GM18870 (cell line): ENCODE measurements at regions not wholly inside any gene's neighbourhood (a gene's known extent, or its start where the extent isn't known, plus 50 kb on each side); places are given as distances from the start of the nearest gene placed in this dataset.

Experiments
- ATAC-seq: cut with Tn5 transposase; IDR thresholded peaks from one replicate; pipeline ENCODE4 v1.9.1; 2021; ENCODE audit warnings: moderate library complexity; ENCODE audit not compliant: unreplicated experiment

DNA sequence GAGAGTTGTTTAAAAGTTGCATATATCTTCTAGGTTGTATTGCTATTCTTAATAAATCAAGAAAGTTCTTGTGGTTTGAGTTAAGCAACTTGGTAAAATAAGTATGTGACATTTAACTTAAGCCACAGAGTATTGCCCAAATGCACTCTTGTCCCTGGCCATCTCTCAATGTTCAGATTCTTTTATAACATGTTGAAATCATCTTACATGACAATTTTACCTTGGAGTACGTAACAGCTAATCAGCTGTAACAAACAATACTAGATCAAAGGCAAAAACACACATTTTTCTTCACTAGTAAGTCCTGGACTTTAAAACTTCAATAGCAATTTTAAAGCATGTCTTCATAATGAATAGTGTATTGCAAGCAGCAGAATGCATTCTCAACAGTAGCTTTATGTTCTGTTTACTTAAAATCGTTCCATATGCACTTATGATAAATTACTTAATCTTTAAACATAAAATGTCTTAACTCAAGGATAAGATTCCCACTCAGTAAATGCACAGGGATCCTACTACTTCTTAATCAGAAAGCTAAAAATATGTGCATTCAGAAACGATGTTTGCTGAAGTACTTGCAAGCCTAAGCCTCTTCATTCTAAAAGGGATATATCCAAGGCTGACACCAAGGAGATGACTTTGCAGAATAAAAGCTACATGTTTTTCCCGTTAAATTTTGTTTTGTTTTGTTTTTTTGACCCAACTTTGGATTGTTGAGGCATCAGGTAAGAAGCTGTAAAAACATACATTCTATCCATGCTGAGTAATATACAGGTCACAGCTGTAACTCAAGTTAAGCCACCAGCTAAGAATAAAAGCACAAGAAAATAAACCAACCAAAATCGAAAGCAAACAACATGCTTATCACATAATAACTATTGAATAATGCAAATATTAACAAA lies 86.1 kb upstream of the NFIB start:
- ATAC-seq, result no peak

DNA sequence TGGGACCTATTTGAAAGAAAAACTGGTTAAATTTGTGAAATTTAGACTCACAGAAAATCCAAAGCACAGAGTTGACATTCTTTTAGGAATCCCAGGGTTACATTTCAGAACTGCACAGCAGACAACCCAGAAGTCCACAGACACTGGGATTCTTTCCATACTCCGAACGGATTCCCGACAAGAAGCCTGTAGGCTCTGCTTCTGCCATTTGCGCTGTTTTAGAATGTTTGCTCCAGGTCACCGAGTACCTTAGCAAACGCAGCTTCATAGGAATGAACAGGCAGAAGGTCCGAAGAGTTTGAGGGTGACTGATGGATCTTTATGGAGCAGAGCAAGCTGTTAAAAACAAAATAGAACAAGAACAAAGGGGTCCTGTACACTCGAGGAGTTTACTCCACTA lies 84.5 kb upstream of the NFIB start:
- no peak for ATAC-seq

DNA sequence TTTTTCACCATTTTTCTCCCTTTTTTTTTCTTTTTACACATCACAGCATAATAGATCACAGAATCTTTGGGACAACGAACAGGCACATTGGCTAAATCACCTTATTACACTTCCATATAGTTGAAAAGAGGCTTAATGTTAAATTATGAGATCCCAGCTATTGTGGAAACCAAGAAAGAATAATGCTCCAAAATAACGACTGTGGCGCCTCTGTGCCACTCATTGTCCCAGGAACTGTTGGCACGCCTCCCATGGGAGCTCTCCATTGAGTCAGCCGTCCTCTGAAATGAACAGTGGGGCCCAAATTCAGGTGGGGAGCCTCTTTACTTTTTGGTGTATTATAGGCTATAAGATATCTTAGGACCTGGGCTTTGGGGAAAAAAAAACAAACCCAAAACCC lies 82.2 kb upstream of the NFIB start:
- no peak for ATAC-seq

DNA sequence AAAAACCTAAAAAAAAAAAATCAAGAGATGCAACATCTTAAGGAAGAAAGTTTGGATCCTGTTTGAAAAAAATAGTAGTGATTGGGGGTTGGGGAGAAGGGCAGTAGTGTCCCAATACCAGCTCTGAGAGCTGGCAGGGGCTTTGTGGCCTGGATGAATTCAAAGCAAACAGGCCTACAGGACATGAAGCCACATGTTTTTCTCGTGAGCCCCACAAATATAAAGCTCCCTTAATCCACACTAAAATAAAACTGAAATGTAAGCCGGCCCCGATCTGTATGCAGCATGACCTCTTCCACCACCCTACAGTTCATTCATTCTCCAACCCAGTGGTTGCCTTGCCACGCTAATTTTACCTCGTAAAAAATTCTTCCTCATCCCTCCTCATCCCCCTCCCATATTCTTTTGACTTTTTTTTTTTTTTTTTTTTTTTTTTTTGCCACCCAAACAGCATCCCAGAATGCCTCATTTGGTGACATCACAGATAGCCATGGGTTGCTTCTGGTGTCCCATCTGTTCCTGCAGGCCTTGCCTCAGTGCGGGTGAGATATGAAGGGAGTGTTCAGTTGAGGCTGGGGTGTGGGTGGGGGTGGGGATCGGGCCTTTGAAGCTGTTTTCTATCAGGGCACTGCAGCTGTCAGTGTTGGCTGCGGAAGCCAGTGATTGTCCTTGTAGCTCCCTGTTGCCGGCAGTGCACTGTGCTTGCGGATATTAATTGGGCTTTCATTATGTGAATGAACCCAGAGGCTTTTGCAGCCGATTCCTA lies 81.6 kb upstream of the NFIB start:
- no peak for ATAC-seq

DNA sequence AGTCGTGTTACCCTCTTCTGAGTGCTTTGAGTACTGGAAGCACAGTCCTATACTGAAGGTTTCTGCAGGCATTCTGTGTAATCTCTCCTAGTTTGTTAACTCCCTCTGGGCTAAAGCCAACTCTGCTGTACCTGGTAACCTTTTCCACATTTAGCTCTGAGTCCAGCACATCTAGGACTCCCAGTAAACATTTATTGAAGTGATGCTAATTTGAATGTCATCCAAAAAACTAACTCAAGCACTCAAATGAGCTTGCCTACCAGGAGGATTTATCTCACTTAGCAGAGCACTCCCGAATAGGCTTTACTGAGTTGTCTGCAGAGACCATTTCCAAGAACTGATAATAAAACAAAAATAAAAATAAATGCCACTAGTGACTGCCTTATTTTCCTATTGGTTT lies 79.5 kb upstream of the NFIB start:
- no peak for ATAC-seq

DNA sequence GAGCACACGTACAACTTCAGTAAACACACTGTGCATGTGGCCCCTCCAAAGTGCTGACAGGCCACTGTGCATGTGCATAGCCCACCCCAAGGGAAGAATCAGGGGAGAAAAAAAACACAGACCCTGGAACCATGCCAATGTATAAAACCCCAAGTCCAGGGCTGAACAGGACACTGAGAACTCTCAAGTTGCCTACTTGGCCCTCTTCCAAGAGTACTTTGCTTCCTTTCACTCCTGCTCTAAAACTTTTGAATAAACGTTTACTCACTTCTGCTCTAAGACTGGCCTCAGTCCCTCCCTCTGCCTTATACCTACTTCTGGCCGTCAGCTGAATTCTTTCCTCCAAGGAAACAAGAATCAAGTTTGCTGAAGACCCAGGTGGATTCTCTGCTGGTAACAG lies 77.7 kb upstream of the NFIB start:
- ATAC-seq, result no peak

DNA sequence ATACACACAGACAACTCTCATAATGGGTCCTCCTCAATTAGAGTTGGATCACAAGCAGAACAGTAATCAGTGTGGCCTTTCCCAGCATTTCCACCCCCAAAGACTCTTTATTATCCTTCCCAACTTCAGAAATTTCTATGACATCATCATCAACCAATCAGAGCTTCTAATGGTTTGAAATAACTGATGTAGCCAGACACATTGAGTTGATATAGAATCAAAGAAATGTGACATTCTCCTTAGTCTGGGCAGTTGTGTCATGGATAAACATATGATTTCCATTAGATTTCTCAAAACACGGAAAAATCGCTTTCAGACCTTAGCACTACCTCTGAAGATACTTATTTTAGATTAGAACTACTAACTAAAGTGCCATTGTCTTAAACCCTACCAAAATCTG lies 75.7 kb upstream of the NFIB start:
- ATAC-seq, result no peak

DNA sequence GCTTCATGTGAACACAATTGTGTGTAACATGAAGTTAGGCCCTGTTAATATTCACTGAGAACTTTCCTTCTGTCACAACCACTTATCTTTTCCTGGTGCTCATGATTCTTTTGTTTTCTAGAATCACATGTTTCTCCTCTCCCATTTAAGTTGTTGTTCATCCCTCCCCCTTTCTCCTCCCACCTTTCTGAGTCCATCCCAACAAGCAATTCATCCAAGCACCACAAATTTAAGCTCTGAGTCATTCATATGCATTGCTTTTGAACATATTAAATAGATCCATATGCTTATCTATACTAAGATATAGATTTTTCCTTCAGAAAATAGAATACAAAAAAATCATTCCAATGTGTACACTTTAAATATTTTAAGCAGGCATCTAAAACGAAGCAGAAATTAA lies 75.2 kb upstream of the NFIB start:
- no peak for ATAC-seq

DNA sequence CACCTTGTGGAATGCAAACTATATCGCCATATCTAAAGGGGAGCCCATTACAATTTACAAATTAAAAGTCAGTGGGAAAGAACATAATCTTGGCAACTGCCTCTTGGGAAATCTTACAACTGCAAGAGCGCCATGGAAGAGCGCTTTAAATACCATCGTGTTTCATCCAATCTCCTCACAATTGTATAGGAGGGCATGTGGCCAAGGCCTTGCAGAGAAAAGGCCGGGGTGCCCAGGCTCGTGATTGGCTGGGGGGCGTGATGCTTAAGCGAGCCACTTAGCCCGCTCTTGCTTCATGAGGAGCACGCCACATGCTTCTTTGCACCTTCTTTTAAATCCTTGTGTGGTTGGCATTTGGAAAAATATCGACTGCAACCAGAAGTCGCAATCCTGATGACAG lies 69.8 kb upstream of the NFIB start:
- ATAC-seq, result no peak

DNA sequence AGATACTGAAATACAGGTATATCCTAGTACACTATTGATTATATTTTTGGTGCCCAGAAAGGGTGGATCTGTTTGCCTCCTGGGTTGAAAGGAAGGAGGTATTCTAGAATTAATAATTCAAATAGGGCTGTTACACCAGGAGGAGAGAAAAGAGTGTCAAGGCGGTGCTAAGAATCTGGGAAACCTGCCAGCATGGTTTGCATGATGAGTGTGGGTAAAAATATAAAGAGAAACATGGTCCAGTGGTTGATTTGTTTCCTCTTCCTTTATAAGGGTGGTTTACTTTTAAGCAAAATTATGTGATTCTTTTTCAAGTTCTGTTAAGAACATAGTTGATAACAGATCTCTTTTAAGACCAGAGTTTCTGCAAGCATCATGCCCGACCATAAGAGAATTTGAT lies 69.4 kb upstream of the NFIB start:
- ATAC-seq, result no peak

DNA sequence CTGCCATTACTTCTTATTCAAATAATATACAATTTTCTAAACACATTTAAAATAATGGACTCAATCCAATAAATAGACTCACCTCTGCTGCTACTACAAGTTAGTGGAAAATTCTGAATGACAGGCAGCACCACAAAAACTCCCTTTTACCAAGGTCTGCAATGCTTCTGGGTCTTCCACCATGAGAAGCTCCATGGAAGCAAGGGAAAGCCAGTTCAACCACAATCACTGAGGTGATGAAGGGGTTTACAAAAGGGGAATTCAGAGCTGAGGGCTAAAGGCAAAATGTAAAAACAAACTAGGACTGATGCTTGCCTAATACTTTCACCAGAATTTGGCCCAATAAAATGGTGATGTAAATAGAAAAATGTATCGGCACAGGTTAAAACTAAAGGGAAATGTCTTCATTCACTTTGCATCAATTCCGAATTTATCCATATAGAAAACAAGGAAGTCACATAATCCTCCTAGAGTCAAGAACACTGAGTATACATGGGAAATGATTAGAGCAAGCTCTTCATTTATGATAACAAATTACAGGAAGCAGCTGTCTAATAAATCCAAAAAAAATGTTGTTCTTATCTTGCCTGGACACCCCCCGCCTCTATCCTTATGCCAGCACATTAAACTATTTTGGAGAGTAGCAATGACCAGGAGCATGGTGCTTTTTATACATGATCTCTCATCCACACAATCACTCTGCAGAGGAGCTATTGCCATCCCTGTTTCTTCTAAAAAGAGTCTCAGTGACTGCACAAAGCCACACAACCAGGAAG lies 66.3 kb upstream of the NFIB start:
- no peak for ATAC-seq

DNA sequence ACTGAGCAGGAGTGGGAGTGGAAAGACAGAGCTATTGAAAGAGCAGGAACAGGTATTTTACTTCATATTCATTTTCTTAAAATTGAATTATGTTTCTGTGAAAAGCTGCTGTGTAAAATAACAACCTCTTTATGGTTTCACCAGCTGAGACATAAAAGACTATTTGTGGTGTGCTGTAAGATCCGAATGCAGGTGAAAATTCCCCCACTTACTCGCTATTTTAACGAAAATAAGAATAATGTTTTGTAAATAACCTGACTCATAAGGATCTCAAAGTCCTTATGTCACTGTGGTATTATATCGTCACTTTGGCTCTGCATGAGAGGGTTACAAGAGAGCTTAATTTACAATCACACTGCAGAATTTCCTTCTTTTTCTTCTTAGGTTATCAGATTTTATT lies 65.3 kb upstream of the NFIB start:
- no peak for ATAC-seq

DNA sequence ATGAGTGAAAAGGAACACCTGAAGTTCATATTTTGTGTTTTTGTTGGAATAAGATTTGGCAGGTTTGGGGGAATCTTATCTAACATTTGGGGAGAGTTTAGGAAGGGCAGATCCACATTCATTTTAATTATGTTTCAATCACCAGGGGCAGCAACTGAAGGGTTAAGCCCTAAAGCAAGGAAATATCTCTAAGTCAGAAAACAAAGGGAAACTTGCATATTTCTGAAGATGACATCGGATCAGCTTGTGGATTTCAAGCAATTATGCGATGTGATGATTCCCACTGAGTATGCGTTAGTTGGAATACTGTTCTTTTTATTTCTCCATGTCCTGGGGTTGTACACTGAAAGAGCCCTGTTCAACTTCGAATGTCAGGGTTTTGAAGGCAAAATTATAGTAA lies 59.8 kb upstream of the NFIB start:
- no peak for ATAC-seq

DNA sequence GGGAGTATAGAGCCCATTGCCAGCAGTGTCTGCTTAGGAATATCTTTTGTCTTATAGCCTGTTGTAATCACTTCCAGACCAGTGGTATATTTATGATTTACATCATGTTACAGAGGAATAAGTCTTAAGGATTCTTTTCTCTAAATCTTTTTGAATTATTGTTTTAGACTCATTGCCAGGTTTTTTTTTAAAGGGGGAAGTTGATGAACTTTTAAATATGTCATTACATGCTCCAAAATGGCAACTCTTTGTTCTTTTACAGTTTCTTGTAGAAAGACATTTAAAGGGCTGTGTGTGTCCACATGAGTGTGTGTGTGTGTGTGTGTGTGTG lies 59.4 kb upstream of the NFIB start:
- no peak for ATAC-seq

DNA sequence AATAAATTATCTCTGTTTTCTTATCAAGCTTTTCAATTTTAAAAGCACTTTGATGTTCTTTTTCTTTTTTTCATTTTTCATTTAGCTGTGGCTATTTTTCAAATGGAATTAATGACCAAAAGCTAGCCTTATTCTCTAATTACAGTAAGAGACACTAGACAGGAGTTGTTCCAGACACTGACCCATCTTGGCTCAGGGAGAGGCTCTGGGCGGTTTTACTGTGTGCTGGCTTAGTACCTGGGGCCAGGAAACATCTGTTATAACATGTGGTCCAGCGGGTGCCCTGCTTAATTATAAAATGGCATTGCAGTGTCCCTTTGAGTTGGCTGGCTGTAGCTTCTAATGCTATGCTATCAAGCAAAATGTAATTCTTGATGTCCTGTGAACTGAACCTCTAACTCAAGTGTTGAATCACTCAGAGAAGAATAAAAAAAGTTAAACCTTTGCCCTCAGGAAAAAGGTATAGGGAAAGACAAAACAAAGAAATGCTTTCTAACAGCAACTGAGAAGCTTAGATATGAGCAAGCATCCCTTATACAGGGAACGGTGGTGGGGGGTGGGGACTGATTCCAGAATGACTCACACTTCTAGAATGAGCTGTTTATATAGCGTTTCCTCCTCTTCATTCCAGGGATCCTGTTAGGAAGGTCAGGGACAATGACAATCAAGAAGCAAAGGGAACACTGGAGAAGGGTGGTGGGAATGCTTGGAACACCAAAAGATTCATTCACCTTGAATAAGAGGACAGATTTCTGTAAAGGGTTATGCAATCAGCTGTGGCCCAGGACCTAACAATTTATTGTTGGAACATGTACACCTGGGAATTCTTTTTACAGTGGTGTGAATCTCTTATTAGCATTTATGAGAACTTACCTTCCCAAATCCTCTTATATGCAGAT lies 58.7 kb upstream of the NFIB start:
- ATAC-seq, result no peak

DNA sequence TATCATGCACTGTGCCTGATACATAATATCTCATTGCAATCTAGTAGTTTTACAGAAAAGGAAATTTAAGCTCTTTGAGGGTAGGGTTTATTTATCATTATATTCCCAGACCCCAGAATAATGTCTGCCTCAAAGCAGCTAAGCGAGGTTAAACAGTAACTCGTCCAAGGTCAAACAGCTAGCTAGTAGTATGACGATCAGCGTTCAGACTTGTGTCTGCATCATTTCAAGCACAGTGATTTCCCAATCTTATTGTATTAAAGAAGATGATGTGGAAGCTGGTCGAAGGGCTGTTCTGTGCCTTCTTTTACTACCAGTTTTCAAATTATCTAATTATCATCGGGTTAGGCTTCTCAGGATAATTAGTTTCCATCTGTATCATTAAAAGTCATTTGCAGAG lies 55.1 kb upstream of the NFIB start:
- ATAC-seq, result no peak

DNA sequence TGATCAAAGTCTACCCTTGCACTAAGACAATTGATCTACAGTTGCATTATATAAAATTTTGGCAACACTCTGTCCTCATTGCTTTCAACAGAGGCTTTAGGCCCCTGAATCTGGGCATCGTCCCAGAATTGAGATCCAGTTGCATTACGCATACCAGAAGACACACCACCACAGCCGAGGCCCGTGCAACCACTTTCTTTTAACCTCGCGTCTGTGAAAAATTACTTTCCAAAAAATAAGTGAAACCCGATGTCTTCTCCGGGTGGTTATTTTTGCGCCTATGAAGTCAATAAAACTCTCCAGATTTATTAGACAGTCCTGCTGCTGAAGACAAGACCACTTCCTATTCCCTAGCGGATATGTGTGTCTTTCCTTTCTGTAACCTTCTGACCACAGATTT lies 52.1 kb upstream of the NFIB start:
- no peak for ATAC-seq

DNA sequence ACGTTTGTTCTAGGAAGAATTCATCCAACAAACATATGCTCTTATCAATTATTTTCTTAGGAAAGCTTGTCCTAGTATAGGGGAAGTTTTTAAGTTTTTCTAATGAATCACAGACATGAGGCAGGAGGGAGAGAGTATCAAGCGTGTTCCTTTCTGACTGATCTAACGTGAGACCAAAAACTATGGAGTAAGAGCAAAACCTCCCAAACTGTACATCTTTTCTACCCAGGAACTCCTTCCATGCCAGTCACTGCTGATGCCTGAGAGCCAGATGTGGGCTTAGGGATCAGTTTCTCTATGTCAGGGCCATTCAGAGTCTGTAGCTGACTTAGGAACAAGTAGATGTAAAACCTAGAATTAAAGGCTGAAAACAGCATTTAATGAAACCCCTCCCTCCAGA lies 51.7 kb upstream of the NFIB start:
- no peak for ATAC-seq
